Karpas-422 (cell line): ENCODE measurements at regions not wholly inside any gene's neighbourhood (a gene's known extent, or its start where the extent isn't known, plus 50 kb on each side); places are given as distances from the start of the nearest gene placed in this dataset.
"Not testable (repeated sequence)": the region's sequence is repeated elsewhere in the genome, so short reads cannot be mapped to it uniquely, and the experiment has no call there.

Source experiments
- DNase-seq: peaks from one replicate; pipeline ENCODE4 v3.0.0-alpha.2; 2015
- H2AFZ ChIP-seq: fragments of 200-600 bp; sonication (generic); 2 replicates; pipeline ENCODE4 v1.6.1; 2014; ENCODE audit warnings: antibody characterized with exemption, low read length, mixed read lengths
- H3K27ac ChIP-seq: fragments of 200-600 bp; sonication (generic); 2 replicates; pipeline ENCODE4 v1.5.1; 2014; ENCODE audit warnings: mild to moderate bottlenecking, low read length, moderate library complexity
- H3K27me3 ChIP-seq: fragments of 200-600 bp; sonication (generic); 2 replicates; pipeline ENCODE4 v1.6.1; 2014; ENCODE audit warnings: low read length, mixed read lengths
- H3K36me3 ChIP-seq: fragments of 200-600 bp; sonication (generic); 2 replicates; pipeline ENCODE4 v1.6.1; 2014; ENCODE audit warnings: low read length, mixed read lengths; ENCODE audit not compliant: insufficient read depth
- H3K4me1 ChIP-seq: fragments of 200-600 bp; sonication (generic); 2 replicates; pipeline ENCODE4 v1.6.1; 2014; ENCODE audit warnings: mild to moderate bottlenecking, low read length, mixed read lengths
- H3K4me2 ChIP-seq: fragments of 200-600 bp; sonication (generic); 2 replicates; pipeline ENCODE4 v1.6.1; 2014; ENCODE audit warnings: low read length, low read depth, mild to moderate bottlenecking; ENCODE audit not compliant: poor library complexity, severe bottlenecking
- H3K4me3 ChIP-seq: fragments of 200-600 bp; sonication (generic); 2 replicates; pipeline ENCODE4 v1.5.1; 2014; ENCODE audit warnings: mild to moderate bottlenecking, antibody characterized with exemption, low read length, mixed read lengths
- H3K79me2 ChIP-seq: fragments of 200-600 bp; sonication (generic); 2 replicates; pipeline ENCODE4 v1.6.1; 2014; ENCODE audit warnings: mild to moderate bottlenecking, low read length, mixed read lengths
- H3K9ac ChIP-seq: fragments of 200-600 bp; sonication (generic); 2 replicates; pipeline ENCODE4 v1.6.0; 2014; ENCODE audit warnings: low read length
- H3K9me2 ChIP-seq: fragments of 200-600 bp; sonication (generic), shearing (Covaris generic); replicated peaks from 2 replicates; pipeline ENCODE4 v1.6.0; 2014; ENCODE audit warnings: mild to moderate bottlenecking, low read length, moderate library complexity; ENCODE audit not compliant: insufficient read depth
- H3K9me3 ChIP-seq: fragments of 300-700, 200-600 bp; sonication (generic); 2 replicates; pipeline ENCODE4 v1.6.1; 2014; ENCODE audit warnings: low read length, mixed read lengths
- H4K20me1 ChIP-seq: fragments of 200-600 bp; sonication (generic); 2 replicates; pipeline ENCODE4 v1.6.1; 2014; ENCODE audit warnings: mild to moderate bottlenecking, antibody characterized with exemption, low read length, low read depth; ENCODE audit not compliant: insufficient read depth

GRCh38 chr5:167415779-167416746 lies 875.4 kb upstream of the WWC1 start:
- no peak for DNase-seq
- no peaks in the 10 kb centered on the region for H4K20me1 ChIP-seq
- no peak overlapping the region for H3K27ac ChIP-seq
- no peak overlapping the region for H3K4me3 ChIP-seq
- no peaks in the 10 kb centered on the region for H3K36me3 ChIP-seq
- H3K4me1 ChIP-seq = no peaks in the 10 kb centered on the region
- H3K9me2 ChIP-seq = 0 out of 2 replicates have a peak, but pooled peaks cover 6% of the 10 kb centered on the region
- H3K9ac ChIP-seq = no peak overlapping the region
- H3K9me3 ChIP-seq = no peaks in the 10 kb centered on the region
- no peak overlapping the region for H3K4me2 ChIP-seq
- H3K27me3 ChIP-seq = no peaks in the 10 kb centered on the region
- H3K79me2 ChIP-seq = no peaks in the 10 kb centered on the region
- H2AFZ ChIP-seq = no peak overlapping the region

- Histone ChIP-seq H3K4me3 (no peak overlapping the region), H3K4me1 (no peaks in the 10 kb centered on the region), H3K27me3 (no peaks in the 10 kb centered on the region), H3K9ac (no peak overlapping the region), H3K9me2 (0 out of 2 replicates have a peak, but pooled peaks cover 6% of the 10 kb centered on the region), H3K9me3 (no peaks in the 10 kb centered on the region), H3K27ac (no peak overlapping the region), H4K20me1 (no peaks in the 10 kb centered on the region), H3K36me3 (no peaks in the 10 kb centered on the region), H3K79me2 (no peaks in the 10 kb centered on the region), H3K4me2 (no peak overlapping the region), H2AFZ (no peak overlapping the region)
- DNase-seq = no peak
Observed at GRCh38 chr5:167417662-167418061, 873.8 kb upstream of the WWC1 start.

- Histone ChIP-seq H3K79me2 (no peaks in the 10 kb centered on the region), H3K4me3 (no peak overlapping the region), H3K4me1 (no peaks in the 10 kb centered on the region), H2AFZ (no peak overlapping the region), H3K9me2 (0 out of 2 replicates have a peak, but pooled peaks cover under 1% of the 10 kb centered on the region), H3K36me3 (no peaks in the 10 kb centered on the region), H3K9ac (no peak overlapping the region), H3K4me2 (no peak overlapping the region), H3K9me3 (peaks cover 4% of the 10 kb centered on the region; the same call in 1 of the 2 replicates), H4K20me1 (no peaks in the 10 kb centered on the region), H3K27me3 (no peaks in the 10 kb centered on the region), H3K27ac (no peak overlapping the region)
- DNase-seq = no peak
Observed at GRCh38 chr5:167425161-167425560, 866.3 kb upstream of the WWC1 start.

- Histone ChIP-seq H3K9me2 (no peaks in the 10 kb centered on the region), H3K4me1 (no peaks in the 10 kb centered on the region), H3K79me2 (no peaks in the 10 kb centered on the region)
Observed at GRCh38 chr5:167426501-167426900, 864.9 kb upstream of the WWC1 start.

GRCh38 chr5:167427641-167428040 lies 863.8 kb upstream of the WWC1 start:
- H3K27me3 ChIP-seq, H3K27ac ChIP-seq, H2AFZ ChIP-seq, H3K79me2 ChIP-seq, H3K4me1 ChIP-seq, DNase-seq, H3K4me3 ChIP-seq, H3K4me2 ChIP-seq, H3K36me3 ChIP-seq, H3K9ac ChIP-seq, H3K9me2 ChIP-seq, H4K20me1 ChIP-seq, H3K9me3 ChIP-seq: not testable (repeated sequence)

More at GRCh38 chr5:167426501-167426900, 864.9 kb upstream of the WWC1 start:
- Histone ChIP-seq H3K36me3 (no peaks in the 10 kb centered on the region), H3K27me3 (no peaks in the 10 kb centered on the region), H3K27ac (no peak overlapping the region), H4K20me1 (no peaks in the 10 kb centered on the region), H3K9ac (no peak overlapping the region), H3K9me3 (peaks cover 4% of the 10 kb centered on the region; the same call in 1 of the 2 replicates), H3K4me3 (no peak overlapping the region), H2AFZ (no peak overlapping the region), H3K4me2 (no peak overlapping the region)
- no peak for DNase-seq

- H4K20me1 ChIP-seq = no peaks in the 10 kb centered on the region
- no peaks in the 10 kb centered on the region for H3K79me2 ChIP-seq
- no peaks in the 10 kb centered on the region for H3K9me3 ChIP-seq
- H2AFZ ChIP-seq = no peak overlapping the region
- H3K36me3 ChIP-seq = no peaks in the 10 kb centered on the region
- no peak overlapping the region for H3K27ac ChIP-seq
- no peak overlapping the region for H3K4me2 ChIP-seq
- DNase-seq = no peak
- H3K4me3 ChIP-seq = no peak overlapping the region
- no peaks in the 10 kb centered on the region for H3K9me2 ChIP-seq
- H3K4me1 ChIP-seq = no peaks in the 10 kb centered on the region
- H3K27me3 ChIP-seq = no peaks in the 10 kb centered on the region
- no peak overlapping the region for H3K9ac ChIP-seq
Observed at GRCh38 chr5:167440846-167441245, 850.6 kb upstream of the WWC1 start.

- H3K79me2 ChIP-seq = no peaks in the 10 kb centered on the region
- H4K20me1 ChIP-seq = no peaks in the 10 kb centered on the region
- no peak overlapping the region for H3K4me2 ChIP-seq
- no peaks in the 10 kb centered on the region for H3K9me2 ChIP-seq
- H3K9ac ChIP-seq = no peak overlapping the region
- DNase-seq = no peak
- H2AFZ ChIP-seq = no peak overlapping the region
- H3K27ac ChIP-seq = no peak overlapping the region
- no peak overlapping the region for H3K4me3 ChIP-seq
- no peaks in the 10 kb centered on the region for H3K4me1 ChIP-seq
- H3K36me3 ChIP-seq = no peaks in the 10 kb centered on the region
- H3K9me3 ChIP-seq = no peaks in the 10 kb centered on the region
- H3K27me3 ChIP-seq = no peaks in the 10 kb centered on the region
Observed at GRCh38 chr5:167442922-167443321, 848.5 kb upstream of the WWC1 start.

GRCh38 chr5:167447466-167448375 lies 843.7 kb upstream of the WWC1 start:
- Histone ChIP-seq H4K20me1 (no peaks in the 10 kb centered on the region), H3K9me2 (no peaks in the 10 kb centered on the region), H3K9me3 (no peaks in the 10 kb centered on the region), H3K9ac (no peak overlapping the region), H3K4me1 (no peaks in the 10 kb centered on the region), H3K27me3 (no peaks in the 10 kb centered on the region), H3K27ac (no peak overlapping the region), H2AFZ (no peak overlapping the region), H3K79me2 (no peaks in the 10 kb centered on the region), H3K36me3 (no peaks in the 10 kb centered on the region), H3K4me2 (no peak overlapping the region), H3K4me3 (no peak overlapping the region)
- no peak for DNase-seq
